PFSK-1 (cell line): ENCODE measurements at regions not wholly inside any gene's neighbourhood (a gene's known extent, or its start where the extent isn't known, plus 50 kb on each side); places are given as distances from the start of the nearest gene placed in this dataset.

Experiments used
- POLR2AphosphoS5 ChIP-seq: IDR thresholded peaks from 2 replicates; pipeline ENCODE4 v1.6.1; 2012; ENCODE audit warnings: low read depth, mild to moderate bottlenecking, control low read depth, low read length, moderate library complexity
- REST ChIP-seq, 2 experiments: IDR thresholded peaks; 2 replicates each; pipeline versions ENCODE4 v1.6.1 to v1.8.0; 2011 to 2012; ENCODE audit warnings: low read depth in 2 of 2, low read length in 2 of 2, control low read depth in 1 of 2, inconsistent platforms in 1 of 2, mild to moderate bottlenecking in 1 of 2, moderate library complexity in 1 of 2; ENCODE audit not compliant: insufficient read depth in 1 of 2
- TAF1 ChIP-seq: IDR thresholded peaks from 2 replicates; pipeline ENCODE4 v1.6.1; 2012; ENCODE audit warnings: low read length, control low read depth, borderline replicate concordance; ENCODE audit not compliant: insufficient read depth

GRCh38 chr9:7710686-7711085 lies 88.9 kb downstream of the DMAC1 start:
- no peak for TF ChIP-seq TAF1
- no peak for TF ChIP-seq POLR2AphosphoS5
- no peak for TF ChIP-seq REST (IDR thresholded peaks at IDR 0.05; ENCODE audit: insufficient read depth in 1 of 2, low read depth in 2 of 2, low read length in 2 of 2)
